NCI-H460 (cell line): ENCODE measurements at regions not wholly inside any gene's neighbourhood (a gene's known extent, or its start where the extent isn't known, plus 50 kb on each side); places are given as distances from the start of the nearest gene placed in this dataset.
"Not testable (repeated sequence)": the region's sequence is repeated elsewhere in the genome, so short reads cannot be mapped to it uniquely, and the experiment has no call there.

Source experiments
- DNase-seq: peaks from one replicate; pipeline ENCODE4 v3.0.0-alpha.2; 2016; ENCODE audit warnings: low read depth; ENCODE audit errors: extremely low read depth

DNA sequence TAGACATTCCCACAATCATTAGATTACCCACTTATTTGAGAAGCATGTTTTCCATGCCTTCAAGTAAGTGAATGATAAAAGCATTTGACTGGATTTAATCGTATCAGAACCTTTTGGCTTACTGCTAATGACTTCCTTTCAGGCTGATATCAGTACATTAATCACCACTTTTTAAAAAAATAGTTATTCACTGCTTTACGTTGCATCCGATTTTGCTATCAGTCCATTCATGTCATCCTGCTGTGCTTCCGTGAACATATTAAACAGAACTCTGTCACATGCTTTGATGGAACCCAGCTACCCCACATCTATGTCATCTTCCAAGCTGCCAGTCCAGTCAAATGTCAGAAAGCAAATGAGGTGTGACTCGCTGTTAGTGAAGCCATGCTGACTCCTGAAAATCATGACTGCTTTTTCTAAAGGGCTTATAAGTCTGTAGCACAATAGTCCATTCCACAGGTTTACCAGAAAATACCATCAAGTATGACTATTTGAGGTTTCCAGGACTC, 440.9 kb downstream of the IRS2 start:
- no peak for DNase-seq

DNA sequence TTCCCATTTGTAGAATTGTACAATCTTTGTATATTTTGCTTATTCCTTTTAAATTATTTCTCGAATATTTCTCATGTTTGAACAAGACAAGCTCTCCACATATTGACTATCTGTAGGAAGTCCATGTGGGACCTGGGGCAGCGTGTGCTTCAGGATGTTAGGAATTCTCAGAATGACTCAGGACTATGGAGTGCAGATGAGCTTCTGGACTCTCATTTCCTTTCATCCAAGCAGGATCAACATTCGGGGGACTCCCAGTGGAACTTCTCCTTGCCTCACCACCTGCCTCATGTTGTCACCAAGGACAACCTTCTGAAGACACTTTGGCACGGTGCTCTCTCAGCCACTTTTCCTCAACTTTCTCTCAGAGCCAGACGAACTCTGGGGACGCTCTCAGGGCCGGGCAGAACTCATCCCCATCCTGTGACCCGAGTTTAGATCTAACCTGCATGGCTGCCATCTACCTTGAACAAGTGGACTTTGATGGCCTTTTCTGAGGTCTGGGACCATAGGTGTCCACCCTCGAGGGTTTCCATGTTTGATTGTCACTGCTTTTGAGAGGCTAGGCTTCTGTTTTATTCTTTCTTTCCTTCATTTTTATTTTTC, 441.7 kb downstream of the IRS2 start:
- peak; percentile 21 for DNase-seq

DNA sequence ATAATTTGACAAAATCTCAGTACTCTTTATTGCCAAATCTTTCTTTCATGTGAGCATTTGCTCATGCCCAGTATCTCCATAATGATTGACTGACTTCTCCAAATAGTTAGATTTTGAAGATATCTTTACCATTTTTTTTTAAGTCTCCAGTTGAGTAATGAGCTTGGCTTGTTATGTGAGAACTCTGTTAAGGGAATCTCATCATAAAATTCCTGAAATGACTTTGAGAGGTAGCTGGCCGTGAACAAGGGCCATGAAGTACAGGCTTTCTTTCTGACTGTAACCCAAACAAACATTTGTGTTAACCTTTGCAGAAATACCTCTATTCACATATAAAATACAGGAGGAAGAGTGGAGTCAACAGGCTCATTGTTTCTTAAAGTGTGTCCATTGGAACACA, 449.7 kb downstream of the IRS2 start:
- no peak for DNase-seq

DNA sequence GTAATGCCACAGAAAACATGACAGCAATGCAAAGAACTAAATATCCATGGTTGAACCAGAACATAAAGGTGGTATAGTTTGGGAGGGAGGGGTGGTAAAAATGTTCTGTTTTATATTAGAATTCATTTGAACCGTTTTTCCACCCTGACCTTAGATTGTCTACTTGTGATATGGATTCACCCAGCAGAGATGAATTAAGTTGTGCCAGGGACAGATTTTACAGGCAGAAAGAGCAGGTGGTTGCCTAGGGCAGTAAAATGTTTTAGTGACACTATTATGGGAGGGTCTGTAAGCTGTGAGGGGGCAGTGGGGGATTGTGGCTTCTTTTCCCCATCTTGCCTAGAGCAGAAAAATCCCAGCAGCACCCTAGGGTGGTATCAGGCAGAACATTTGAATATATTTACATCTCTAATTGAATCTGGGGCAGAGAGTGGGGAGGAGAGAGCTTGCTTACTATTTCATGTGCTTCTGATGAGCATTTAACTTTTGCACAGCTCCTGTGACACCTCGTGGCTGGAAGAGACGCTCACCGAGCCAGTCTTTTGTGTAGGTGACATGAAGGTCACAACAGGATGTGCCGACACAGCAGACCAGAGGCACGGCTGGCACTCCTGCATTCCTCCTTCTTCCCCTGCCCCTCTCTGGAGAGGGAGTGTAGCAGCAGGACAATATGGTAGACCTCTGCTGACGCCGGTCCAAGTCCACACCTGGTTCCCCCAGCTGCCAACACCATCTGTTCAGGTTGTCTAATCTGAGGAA, 452.3 kb downstream of the IRS2 start:
- no peak for DNase-seq

DNA sequence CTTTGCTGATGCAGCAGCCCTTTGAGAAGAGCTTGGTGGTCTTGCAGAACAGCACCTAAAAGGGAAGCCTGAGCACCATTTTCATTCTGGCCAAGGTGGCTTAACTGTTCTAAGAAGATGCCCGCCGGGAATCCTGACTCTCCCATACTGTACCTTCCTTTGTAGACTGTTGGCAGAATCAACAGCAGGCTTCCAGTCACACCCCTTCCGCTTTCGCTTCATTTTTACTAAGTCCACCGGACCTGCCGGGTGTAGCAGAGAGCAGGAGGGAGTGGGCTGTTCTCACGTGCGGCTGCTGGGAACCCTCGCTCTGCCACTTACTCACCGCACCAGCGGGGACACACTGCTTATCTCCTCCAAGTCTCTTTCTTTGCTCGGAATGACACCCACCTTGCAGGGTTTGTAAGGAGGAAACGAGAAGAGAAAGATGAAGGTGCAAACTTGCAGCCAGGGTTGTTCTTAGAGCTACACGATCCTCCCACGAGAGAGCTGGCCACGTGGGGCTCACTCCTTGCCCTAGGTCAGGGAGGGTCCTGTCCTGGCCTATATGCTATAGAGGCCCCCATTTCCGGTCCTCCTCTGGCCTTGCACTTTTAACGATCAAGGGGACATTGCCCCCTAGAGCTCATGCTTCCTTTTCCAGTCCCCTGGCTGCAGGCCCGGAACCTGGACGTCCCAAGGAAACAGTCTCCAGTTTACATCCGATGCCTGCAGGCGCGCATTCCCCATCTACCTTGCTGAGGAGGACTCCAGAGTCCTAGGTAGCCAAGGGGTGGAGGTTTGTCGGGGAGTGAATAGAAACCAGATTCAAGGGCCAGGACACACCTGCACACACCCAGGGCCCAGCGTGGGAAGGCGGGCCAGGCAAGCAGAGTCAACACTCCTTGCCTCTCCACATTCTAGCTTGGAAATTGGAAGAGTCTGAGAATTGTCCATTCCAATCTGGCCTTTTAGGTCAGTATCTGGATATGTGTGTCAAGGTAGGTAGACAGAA, 453.6 kb downstream of the IRS2 start:
- DNase-seq: no peak

DNA sequence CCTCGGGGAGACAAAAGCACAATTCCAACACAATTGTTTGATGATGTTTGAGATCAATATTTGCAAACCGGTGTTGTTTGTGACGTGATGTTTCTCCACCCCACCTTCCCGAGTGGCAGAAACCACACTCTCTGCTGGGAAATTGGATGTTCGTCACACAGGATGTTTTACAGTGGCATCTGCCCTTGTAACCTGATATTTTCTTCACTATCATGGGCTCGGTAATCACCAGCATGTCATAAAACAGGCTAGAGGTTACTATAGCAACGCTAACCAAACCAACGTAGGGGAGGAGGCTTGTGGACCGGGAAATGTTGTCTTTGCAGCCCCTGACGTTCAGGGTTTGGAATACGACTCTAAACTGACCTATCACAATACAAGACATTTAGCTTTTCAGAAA, 454.5 kb downstream of the IRS2 start:
- peak; percentile 59 for DNase-seq

DNA sequence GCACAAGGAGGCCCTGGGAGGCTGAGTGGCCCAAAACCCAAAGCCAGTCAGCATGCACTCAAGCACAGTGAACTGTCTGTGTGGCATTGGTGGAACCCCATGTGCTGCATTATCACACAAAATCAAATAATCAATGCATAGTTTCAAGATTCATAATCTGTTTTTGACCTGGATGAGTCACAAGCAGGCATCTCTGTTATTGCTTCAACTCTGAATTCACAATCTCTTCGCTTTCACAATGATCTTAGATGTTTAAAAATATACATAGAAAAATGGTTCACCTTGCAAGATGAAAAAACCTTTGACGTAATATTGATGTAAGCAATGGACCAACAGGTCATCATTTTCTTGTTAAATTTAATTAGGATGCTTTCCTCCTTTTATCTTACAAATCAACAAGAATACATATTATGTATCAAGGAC, 455.4 kb downstream of the IRS2 start:
- DNase-seq: no peak

DNA sequence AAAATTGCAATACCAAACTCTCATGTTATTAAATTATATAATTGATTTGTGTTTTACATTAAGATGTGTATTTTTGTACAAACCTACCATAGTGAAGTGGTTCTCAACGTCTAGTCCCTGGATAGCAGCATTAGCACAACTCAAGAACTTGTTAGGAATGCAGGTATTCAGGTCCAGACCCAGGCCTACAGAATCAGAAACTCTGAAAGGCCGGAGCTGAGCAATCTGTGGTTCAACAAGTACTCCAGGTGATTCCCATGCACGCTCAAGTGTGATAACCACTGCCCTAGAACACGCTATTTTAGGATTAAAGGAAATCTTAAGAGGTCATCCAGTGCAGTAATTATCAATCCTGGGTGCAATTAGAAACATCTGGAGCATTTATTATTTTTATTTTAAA, 456.3 kb downstream of the IRS2 start:
- no peak for DNase-seq

DNA sequence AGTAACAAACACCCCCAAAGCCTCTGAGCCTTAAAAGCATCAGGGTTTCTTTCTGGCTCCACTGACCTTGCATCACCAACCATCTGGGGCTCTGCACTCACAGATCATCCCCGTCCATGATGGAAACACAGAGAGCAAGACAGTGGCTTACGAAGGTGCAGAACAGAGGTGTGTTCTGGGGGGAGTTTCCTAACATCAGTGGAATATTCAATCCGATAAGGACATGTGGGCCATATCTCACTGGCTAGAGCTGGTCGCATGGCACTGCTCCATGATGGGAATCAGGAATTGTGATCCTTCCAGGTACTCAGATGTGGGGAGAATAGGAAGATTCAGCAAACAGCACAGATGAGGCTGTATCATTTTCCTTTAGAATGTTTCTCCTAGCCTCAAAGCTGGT, 457.2 kb downstream of the IRS2 start:
- no peak for DNase-seq

DNA sequence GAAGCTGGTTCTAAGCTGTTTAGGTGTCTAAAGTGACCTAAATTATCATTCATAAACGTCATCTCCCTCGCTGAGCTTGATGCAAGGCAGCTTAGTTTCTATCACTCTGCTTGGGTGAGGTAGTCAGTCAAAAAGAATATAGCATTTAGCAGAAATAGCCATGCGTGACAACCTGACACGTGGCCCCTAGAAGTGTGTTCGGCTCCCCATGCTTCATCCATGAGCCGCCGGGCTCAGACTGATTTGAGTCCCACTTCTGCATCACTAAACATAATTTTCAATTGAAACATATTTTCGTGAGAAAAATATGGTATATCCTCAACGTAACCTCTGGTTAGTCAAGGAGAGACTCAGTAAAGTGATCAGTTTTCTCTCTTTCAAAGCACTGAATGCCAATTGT, 459.8 kb downstream of the IRS2 start:
- DNase-seq: no peak

DNA sequence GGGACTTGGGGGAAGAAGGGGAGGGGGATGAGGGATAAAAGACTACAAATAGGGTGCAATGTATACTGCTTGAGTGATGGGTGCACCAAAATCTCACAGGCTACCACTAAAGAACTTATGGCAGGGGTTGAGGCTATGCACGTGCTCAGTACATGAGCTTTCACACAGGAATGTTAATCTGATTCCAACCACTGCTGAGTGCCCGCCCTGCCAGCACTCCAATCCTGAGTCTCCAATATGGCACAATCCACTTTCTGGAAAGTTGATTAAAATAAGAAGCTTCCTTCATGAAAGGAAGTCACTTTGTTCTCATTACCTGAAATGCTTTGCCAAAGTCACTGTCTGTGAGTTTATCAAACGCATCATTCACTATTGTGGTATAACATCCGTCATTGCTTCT, 463.0 kb downstream of the IRS2 start:
- no peak for DNase-seq

DNA sequence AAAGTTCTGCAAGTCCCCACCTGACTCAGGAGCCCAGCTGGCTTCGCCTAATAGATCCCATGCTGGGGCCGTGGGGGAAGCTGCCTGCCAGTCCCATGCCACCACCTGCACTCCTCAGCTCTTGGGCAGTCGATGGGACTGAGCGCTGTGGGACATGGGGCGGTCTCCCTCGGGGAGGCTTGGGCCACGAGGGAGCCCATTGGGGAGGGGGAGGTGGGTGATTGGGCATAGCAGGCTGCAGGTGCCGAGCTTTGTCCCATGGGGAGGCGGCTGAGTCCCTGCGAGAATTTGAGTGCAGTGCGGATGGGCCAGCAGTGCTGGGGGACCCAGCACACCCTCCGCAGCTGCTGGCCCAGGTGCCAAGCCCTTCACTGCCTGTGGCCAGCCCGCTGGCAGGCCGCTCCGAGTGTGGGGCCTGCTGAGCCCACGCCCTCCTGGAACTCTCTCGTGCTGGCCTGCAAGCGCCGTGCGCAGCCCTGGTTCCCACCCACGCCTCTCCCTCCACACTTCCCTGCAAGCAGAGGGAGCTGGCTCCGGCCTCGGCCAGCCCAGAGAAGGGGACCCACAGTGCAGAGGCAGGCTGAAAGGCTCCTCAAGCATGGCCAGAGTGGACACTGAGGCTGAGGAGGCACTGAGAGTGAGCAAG, 467.3 kb downstream of the IRS2 start:
- no peak for DNase-seq

DNA sequence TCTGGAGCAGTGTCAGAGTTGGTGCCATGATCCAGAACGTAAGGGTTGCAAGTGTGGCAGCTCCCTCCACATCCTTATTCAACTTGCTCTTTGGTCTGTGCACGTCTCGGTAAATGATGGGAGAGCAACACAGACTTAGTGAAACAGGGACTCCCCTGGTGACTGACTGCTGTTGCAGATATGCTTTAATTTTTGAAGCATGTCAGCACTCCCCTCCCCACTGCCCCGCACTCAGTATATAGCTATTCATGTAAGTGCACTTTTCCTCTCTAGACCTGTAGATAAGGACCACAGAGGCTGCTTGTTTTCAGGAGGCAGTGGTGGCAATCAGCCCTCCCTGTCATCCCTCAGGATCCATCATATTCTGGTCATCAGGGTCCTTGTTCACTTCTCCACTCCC, 470.9 kb downstream of the IRS2 start:
- no peak for DNase-seq

DNA sequence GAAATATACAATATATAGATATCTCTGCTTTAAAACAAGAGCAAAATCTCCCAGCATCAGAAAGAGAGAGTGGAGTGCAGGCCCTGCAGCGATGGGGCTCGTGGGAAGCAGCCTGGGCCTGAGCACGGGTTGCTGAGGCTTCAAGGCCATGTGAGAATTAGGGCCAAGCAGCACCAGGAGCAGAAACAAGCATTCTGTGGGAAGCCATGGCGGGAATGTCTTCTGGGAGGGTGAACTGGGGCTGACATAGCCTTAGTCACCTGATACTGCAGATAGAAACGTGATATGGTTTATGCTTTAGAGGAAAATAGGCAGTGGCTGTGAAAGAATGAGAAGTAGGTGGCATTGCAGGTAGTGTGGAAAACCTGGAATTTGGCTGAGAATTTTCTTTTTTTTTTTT, 472.3 kb downstream of the IRS2 start:
- no peak for DNase-seq

DNA sequence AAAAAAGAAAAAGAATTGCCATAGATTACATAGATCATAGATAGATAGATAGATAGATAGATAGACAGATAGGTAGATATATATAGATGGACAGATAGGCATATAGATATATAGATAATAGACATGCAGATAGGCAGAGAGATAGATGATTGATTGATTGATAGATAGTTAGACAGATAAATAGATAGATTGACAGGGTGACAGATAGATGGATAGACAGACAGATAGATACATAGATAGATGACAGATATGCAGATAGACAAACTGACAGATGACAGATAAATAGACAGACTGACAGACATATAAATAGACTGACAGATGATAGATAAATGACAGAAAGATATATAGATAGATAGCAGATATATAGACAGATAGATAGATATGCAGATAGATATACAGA, 474.0 kb downstream of the IRS2 start:
- no peak for DNase-seq

DNA sequence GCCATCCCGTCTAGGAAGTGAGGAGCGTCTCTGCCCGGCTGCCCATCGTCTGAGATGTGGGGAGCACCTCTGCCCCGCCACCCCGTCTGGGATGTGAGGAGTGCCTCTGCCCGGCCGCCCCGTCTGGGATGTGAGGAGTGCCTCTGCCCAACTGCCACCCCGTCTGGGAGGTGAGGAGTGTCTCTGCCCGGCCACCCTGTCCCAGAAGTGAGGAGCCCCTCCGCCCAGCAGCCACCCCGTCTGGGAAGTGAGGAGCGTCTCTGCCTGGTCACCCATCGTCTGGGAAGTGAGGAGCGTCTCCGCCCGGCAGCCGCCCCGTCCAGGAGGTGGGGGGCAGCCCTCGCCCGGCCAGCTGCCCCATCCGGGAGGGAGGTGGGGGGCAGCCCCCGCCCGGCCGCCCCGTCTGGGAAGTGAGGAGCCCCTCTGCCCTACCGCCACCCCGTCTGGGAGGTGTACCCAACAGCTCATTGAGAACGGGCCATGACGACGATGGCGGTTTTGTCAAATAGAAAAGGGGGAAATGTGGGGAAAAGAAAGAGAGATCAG, 474.9 kb downstream of the IRS2 start:
- DNase-seq: not testable (repeated sequence)

DNA sequence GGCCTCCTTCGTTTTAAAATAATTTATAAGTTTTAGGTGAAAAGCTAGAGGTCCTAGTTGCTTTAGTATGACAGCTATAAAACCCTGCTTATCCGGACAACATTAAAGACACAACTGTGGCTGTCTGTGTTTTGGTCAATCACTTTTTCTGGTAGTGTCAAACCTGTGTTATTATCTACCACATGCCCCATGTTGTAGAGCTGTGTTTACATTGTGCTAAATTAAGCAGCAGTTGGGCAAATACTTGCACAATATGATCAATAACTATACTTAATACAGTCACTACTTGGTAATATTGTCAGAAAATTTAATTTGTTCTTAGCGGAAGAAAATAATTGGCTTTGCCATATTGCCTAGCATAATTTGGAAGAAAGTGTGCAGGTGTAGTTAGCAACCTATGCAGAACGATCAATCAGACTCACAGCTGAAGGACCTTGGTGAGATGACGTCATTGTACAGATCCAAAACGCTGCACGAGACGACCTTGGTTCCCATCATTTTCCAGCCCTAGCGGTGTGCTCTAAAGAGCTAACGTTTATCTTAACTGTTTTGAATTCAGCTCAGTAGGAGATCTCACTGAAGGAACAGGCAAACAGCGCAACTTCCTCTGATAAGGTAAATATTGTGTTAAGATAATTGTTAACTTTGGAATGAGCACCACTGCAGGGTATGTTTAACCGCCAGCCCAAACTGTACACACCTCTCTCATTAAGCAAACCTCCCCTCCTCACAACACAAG, 476.6 kb downstream of the IRS2 start:
- no peak for DNase-seq

DNA sequence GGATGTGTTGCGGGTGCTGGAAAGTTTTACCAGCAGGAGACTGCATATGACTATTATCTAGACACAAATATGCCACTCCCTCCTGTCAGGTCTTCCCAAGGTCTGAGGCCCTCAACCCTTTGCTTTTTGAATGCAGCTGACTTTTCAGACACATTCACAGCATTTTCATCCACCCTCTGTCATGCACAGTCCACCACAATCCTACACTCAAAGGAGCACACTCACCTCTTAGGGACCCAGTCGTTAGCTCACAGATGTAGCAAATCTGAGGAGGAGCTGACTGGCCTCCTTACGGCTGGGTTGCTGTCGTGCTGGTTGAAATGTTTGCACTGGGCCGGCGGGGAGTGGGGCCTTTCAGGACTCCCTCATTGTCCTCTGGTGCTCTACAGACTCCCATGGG, 479.4 kb downstream of the IRS2 start:
- DNase-seq: no peak

DNA sequence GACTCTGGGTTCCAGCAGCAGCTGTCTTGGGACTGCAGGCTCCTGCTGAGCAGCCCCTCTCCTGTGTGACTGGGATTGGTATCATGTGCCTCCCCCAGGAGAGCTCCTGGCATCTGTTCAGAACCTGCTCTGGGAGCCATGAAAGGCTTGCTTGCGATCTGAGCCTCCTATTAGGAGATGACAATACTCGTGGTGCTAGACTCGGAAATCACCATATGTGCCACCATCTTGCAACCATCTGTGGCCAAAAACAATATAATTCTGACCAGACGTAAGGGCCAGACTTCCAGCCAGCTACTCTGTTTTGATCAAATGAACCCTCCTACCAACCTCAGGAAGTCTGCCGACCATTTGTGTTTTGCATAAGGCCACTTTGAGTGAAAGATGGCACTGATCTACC, 484.7 kb downstream of the IRS2 start:
- no peak for DNase-seq

DNA sequence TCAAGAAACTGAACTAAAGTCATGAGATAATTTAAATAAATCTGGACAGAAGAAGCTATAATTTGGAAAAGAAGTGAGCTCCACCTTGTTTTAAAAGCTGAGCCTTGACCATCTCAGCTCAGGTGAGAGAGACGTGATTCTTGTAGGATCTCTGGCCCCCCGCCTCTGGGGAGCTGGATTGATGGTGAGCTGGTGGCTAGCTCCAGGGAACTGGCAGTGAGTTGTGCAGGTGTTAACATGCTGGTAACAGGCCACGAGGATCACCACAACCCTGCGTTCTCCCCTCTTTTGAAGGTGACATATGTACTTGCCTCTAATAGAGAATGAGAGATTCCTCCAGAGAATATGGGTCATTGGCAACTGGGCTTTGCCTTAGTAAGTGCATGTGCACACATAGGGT, 485.1 kb downstream of the IRS2 start:
- DNase-seq: no peak
